Dermis microvascular lymphatic vessel endothelial cell (primary cell): ENCODE measurements at regions not wholly inside any gene's neighbourhood (a gene's known extent, or its start where the extent isn't known, plus 50 kb on each side); places are given as distances from the start of the nearest gene placed in this dataset.
A peak's percentile ranks its signal among the peaks of the same experiment; 100 is the strongest.

ENCODE experiments used
- DNase-seq, 2 donors: peaks; one replicate each; pipeline versions ENCODE4 v3.0.0 to v3.0.0-alpha.2; 2010; ENCODE audit warnings: low read depth in 2 of 2

- DNase-seq: peak in 1 of 2 donors; percentile 35
Observed at GRCh38 chr2:3959372-3959771, 256.0 kb downstream of the DCDC2C start.

GRCh38 chr2:3960106-3960505 lies 256.7 kb downstream of the DCDC2C start:
- no peak for DNase-seq

GRCh38 chr2:3962719-3963118 lies 259.3 kb downstream of the DCDC2C start:
- no peak for DNase-seq

- no peak for DNase-seq
Observed at GRCh38 chr2:3965211-3965610, 261.8 kb downstream of the DCDC2C start.

GRCh38 chr2:3965953-3966352 lies 262.6 kb downstream of the DCDC2C start:
- no peak for DNase-seq

- DNase-seq: no peak
Observed at GRCh38 chr2:3966470-3966869, 263.1 kb downstream of the DCDC2C start.

- DNase-seq: no peak
Observed at GRCh38 chr2:3968736-3969135, 265.4 kb downstream of the DCDC2C start.

GRCh38 chr2:3970791-3971651 lies 267.6 kb downstream of the DCDC2C start:
- DNase-seq: no peak

GRCh38 chr2:3971652-3972192 lies 268.3 kb downstream of the DCDC2C start:
- no peak for DNase-seq

GRCh38 chr2:3972377-3972776 lies 269.0 kb downstream of the DCDC2C start:
- no peak for DNase-seq

- DNase-seq: no peak
Observed at GRCh38 chr2:3974765-3975164, 271.4 kb downstream of the DCDC2C start.

- DNase-seq: no peak
Observed at GRCh38 chr2:3981446-3981987, 278.1 kb downstream of the DCDC2C start.

- DNase-seq: no peak
Observed at GRCh38 chr2:3982160-3982559, 278.8 kb downstream of the DCDC2C start.

GRCh38 chr2:3986063-3986462 lies 282.7 kb downstream of the DCDC2C start:
- DNase-seq: no peak

GRCh38 chr2:3986530-3987258 lies 283.3 kb downstream of the DCDC2C start:
- DNase-seq: no peak

- DNase-seq: no peak
Observed at GRCh38 chr2:4002841-4003403, 299.5 kb downstream of the DCDC2C start.

GRCh38 chr2:4012197-4012596 lies 308.8 kb downstream of the DCDC2C start:
- no peak for DNase-seq

GRCh38 chr2:4018535-4018934 lies 315.2 kb downstream of the DCDC2C start:
- DNase-seq: no peak

- no peak for DNase-seq
Observed at GRCh38 chr2:4020153-4020552, 316.8 kb downstream of the DCDC2C start.

GRCh38 chr2:4020649-4021048 lies 317.3 kb downstream of the DCDC2C start:
- no peak for DNase-seq

- no peak for DNase-seq
Observed at GRCh38 chr2:4024605-4025004, 321.2 kb downstream of the DCDC2C start.

- no peak for DNase-seq
Observed at GRCh38 chr2:4029081-4029480, 325.7 kb downstream of the DCDC2C start.
